Duodenal mucosa (tissue), 2 donors: ENCODE measurements at regions not wholly inside any gene's neighbourhood (a gene's known extent, or its start where the extent isn't known, plus 50 kb on each side); places are given as distances from the start of the nearest gene placed in this dataset.

ENCODE experiments used
- H3K27ac ChIP-seq: one replicate; pipeline ENCODE4 v1.7.0; 2013; ENCODE audit warnings: low read depth, low read length
- H3K27me3 ChIP-seq, 2 donors: one replicate each; pipeline ENCODE4 v1.7.0; 2013; ENCODE audit warnings: low read length in 2 of 2, control low read depth in 1 of 2; ENCODE audit not compliant: insufficient read depth in 2 of 2, control insufficient read depth in 1 of 2
- H3K36me3 ChIP-seq, 2 donors: one replicate each; pipeline ENCODE4 v1.7.0; 2013; ENCODE audit warnings: low read length in 2 of 2, control low read depth in 1 of 2; ENCODE audit not compliant: insufficient read depth in 2 of 2, control insufficient read depth in 1 of 2
- H3K4me1 ChIP-seq, 2 donors: one replicate each; pipeline ENCODE4 v1.7.0; 2013; ENCODE audit warnings: low read length in 2 of 2, control low read depth in 1 of 2; ENCODE audit not compliant: insufficient read depth in 2 of 2, control insufficient read depth in 1 of 2
- H3K4me3 ChIP-seq, 2 donors: one replicate each; pipeline ENCODE4 v1.7.0; 2013; ENCODE audit warnings: low read length in 2 of 2, low read depth in 1 of 2
- H3K9ac ChIP-seq, 2 donors: one replicate each; pipeline ENCODE4 v1.7.0; 2013; ENCODE audit warnings: low read length in 2 of 2, low read depth in 1 of 2
- H3K9me3 ChIP-seq, 2 donors: one replicate each; pipeline ENCODE4 v1.7.0; 2013; ENCODE audit warnings: low read length in 2 of 2, control low read depth in 1 of 2; ENCODE audit not compliant: control insufficient read depth in 1 of 2

- H3K4me1 ChIP-seq: no peaks in the 10 kb centered on the region
- no peaks in the 10 kb centered on the region for H3K36me3 ChIP-seq
Measured at GRCh38 chr18:40371673-40372072, 1583.4 kb upstream of the PIK3C3 start.

GRCh38 chr18:40367576-40367975 is 1587.5 kb upstream of the PIK3C3 start:
- H3K4me3 ChIP-seq: no peak overlapping the region
- H3K4me1 ChIP-seq: no peaks in the 10 kb centered on the region
- H3K27me3 ChIP-seq: no peaks in the 10 kb centered on the region
- H3K9me3 ChIP-seq: peaks cover 2 to 10% of the 10 kb centered on the region in 2 donors
- H3K27ac ChIP-seq: no peak overlapping the region
- no peak overlapping the region for H3K9ac ChIP-seq
- no peaks in the 10 kb centered on the region for H3K36me3 ChIP-seq

More at GRCh38 chr18:40371673-40372072, 1583.4 kb upstream of the PIK3C3 start:
- no peak overlapping the region for H3K27ac ChIP-seq
- H3K9ac ChIP-seq: no peak overlapping the region
- H3K9me3 ChIP-seq: peaks cover 0 to 10% of the 10 kb centered on the region in 2 donors
- H3K4me3 ChIP-seq: no peak overlapping the region
- H3K27me3 ChIP-seq: no peaks in the 10 kb centered on the region

- Histone ChIP-seq H3K4me1 (no peaks in the 10 kb centered on the region), H3K36me3 (no peaks in the 10 kb centered on the region), H3K27ac (no peak overlapping the region), H3K27me3 (no peaks in the 10 kb centered on the region), H3K9ac (no peak overlapping the region), H3K4me3 (no peak overlapping the region), H3K9me3 (peaks cover 2 to 10% of the 10 kb centered on the region in 2 donors)
Measured at GRCh38 chr18:40366521-40366920, 1588.5 kb upstream of the PIK3C3 start.

- H3K27me3 ChIP-seq: no peaks in the 10 kb centered on the region
Measured at GRCh38 chr18:40365526-40365925, 1589.5 kb upstream of the PIK3C3 start.

GRCh38 chr18:40360558-40360957 is 1594.5 kb upstream of the PIK3C3 start:
- Histone ChIP-seq H3K4me3 (no peak overlapping the region), H3K4me1 (no peaks in the 10 kb centered on the region), H3K9ac (no peak overlapping the region), H3K36me3 (no peaks in the 10 kb centered on the region), H3K27me3 (no peaks in the 10 kb centered on the region), H3K9me3 (peaks cover 0 to 7% of the 10 kb centered on the region in 2 donors), H3K27ac (no peak overlapping the region)

More at GRCh38 chr18:40365526-40365925, 1589.5 kb upstream of the PIK3C3 start:
- no peak overlapping the region for H3K4me3 ChIP-seq
- no peaks in the 10 kb centered on the region for H3K4me1 ChIP-seq
- H3K36me3 ChIP-seq: no peaks in the 10 kb centered on the region
- no peak overlapping the region for H3K9ac ChIP-seq
- peaks cover 2 to 10% of the 10 kb centered on the region in 2 donors for H3K9me3 ChIP-seq
- H3K27ac ChIP-seq: no peak overlapping the region

GRCh38 chr18:40357536-40357935 is 1597.5 kb upstream of the PIK3C3 start:
- Histone ChIP-seq H3K27ac (no peak overlapping the region), H3K36me3 (no peaks in the 10 kb centered on the region), H3K9ac (no peak overlapping the region), H3K4me1 (no peaks in the 10 kb centered on the region), H3K9me3 (peaks cover 0 to 7% of the 10 kb centered on the region in 2 donors), H3K4me3 (no peak overlapping the region), H3K27me3 (no peaks in the 10 kb centered on the region)

GRCh38 chr18:40356168-40356567 is 1598.9 kb upstream of the PIK3C3 start:
- Histone ChIP-seq H3K9me3 (peaks cover 0 to 7% of the 10 kb centered on the region in 2 donors), H3K36me3 (no peaks in the 10 kb centered on the region), H3K4me1 (no peaks in the 10 kb centered on the region), H3K9ac (no peak overlapping the region), H3K27ac (no peak overlapping the region), H3K4me3 (no peak overlapping the region), H3K27me3 (no peaks in the 10 kb centered on the region)

GRCh38 chr18:40355726-40356125 is 1599.3 kb upstream of the PIK3C3 start:
- Histone ChIP-seq H3K4me1 (no peaks in the 10 kb centered on the region), H3K36me3 (no peaks in the 10 kb centered on the region), H3K9ac (no peak overlapping the region), H3K9me3 (peaks cover 0 to 7% of the 10 kb centered on the region in 2 donors), H3K4me3 (no peak overlapping the region), H3K27me3 (no peaks in the 10 kb centered on the region), H3K27ac (no peak overlapping the region)

GRCh38 chr18:40348196-40348595 is 1606.8 kb upstream of the PIK3C3 start:
- no peaks in the 10 kb centered on the region for H3K9me3 ChIP-seq
- no peak overlapping the region for H3K9ac ChIP-seq
- no peak overlapping the region for H3K4me3 ChIP-seq
- no peaks in the 10 kb centered on the region for H3K27me3 ChIP-seq
- H3K4me1 ChIP-seq: no peaks in the 10 kb centered on the region
- H3K36me3 ChIP-seq: no peaks in the 10 kb centered on the region
- no peak overlapping the region for H3K27ac ChIP-seq

- H3K27ac ChIP-seq: no peak overlapping the region
- H3K36me3 ChIP-seq: no peaks in the 10 kb centered on the region
- no peak overlapping the region for H3K9ac ChIP-seq
- H3K4me1 ChIP-seq: no peaks in the 10 kb centered on the region
- no peak overlapping the region for H3K4me3 ChIP-seq
- H3K27me3 ChIP-seq: no peaks in the 10 kb centered on the region
- H3K9me3 ChIP-seq: no peaks in the 10 kb centered on the region
Measured at GRCh38 chr18:40347261-40347660, 1607.8 kb upstream of the PIK3C3 start.

- H3K4me3 ChIP-seq: no peak overlapping the region
- H3K36me3 ChIP-seq: no peaks in the 10 kb centered on the region
- peaks cover 0 to 5% of the 10 kb centered on the region in 2 donors for H3K9me3 ChIP-seq
- no peak overlapping the region for H3K27ac ChIP-seq
- no peak overlapping the region for H3K9ac ChIP-seq
- H3K27me3 ChIP-seq: no peaks in the 10 kb centered on the region
- H3K4me1 ChIP-seq: no peaks in the 10 kb centered on the region
Measured at GRCh38 chr18:40346146-40346545, 1608.9 kb upstream of the PIK3C3 start.
